GM23338 (cell line): ENCODE measurements at regions not wholly inside any gene's neighbourhood (a gene's known extent, or its start where the extent isn't known, plus 50 kb on each side); places are given as distances from the start of the nearest gene placed in this dataset.

Experiments
- ATAC-seq: fragments of 200-7000 bp; cut with Tn5 transposase; 3 replicates; pipeline ENCODE4 v1.9.1; 2020
- DNase-seq: peaks from one replicate; pipeline ENCODE4 v3.0.0-alpha.2; 2015; ENCODE audit warnings: low spot score
- H2AFZ ChIP-seq: fragments of 200-600 bp; sonication (generic); 2 replicates; pipeline ENCODE4 v1.8.0; 2016; ENCODE audit warnings: antibody characterized with exemption, mild to moderate bottlenecking, moderate library complexity
- H3F3A ChIP-seq: fragments of 200-600 bp; sonication (generic); replicated peaks from 2 replicates; pipeline ENCODE4 v1.8.0; 2017; ENCODE audit warnings: antibody characterized with exemption, mixed run types, low read depth
- H3K27ac ChIP-seq: fragments of 200-600 bp; sonication (generic); 2 replicates; pipeline ENCODE4 v1.6.1; 2016; ENCODE audit warnings: low read depth
- H3K27me3 ChIP-seq: fragments of 200-600 bp; sonication (generic); 2 replicates; pipeline ENCODE4 v1.8.0; 2016; ENCODE audit warnings: mild to moderate bottlenecking, mixed run types, moderate library complexity; ENCODE audit not compliant: insufficient read depth
- H3K36me3 ChIP-seq: fragments of 200-600 bp; sonication (generic); 2 replicates; pipeline ENCODE4 v1.8.0; 2016; ENCODE audit warnings: mild to moderate bottlenecking; ENCODE audit not compliant: insufficient read depth
- H3K4me1 ChIP-seq: fragments of 200-600 bp; sonication (generic); 2 replicates; pipeline ENCODE4 v1.8.0; 2016; ENCODE audit warnings: mild to moderate bottlenecking, moderate library complexity; ENCODE audit not compliant: insufficient read depth
- H3K4me2 ChIP-seq: fragments of 200-600 bp; sonication (generic); 2 replicates; pipeline ENCODE4 v1.7.1; 2017; ENCODE audit warnings: mixed run types
- H3K4me3 ChIP-seq: fragments of 200-600 bp; sonication (generic); 2 replicates; pipeline ENCODE4 v1.6.1; 2016; ENCODE audit warnings: mixed run types
- H3K79me2 ChIP-seq: fragments of 200-600 bp; sonication (generic); replicated peaks from 2 replicates; pipeline ENCODE4 v1.8.0; 2017; ENCODE audit warnings: mild to moderate bottlenecking; ENCODE audit not compliant: insufficient read depth
- H3K9me2 ChIP-seq: fragments of 200-600 bp; sonication (generic); 2 replicates; pipeline ENCODE4 v1.8.0; 2017; ENCODE audit not compliant: insufficient read depth
- H4K20me1 ChIP-seq: fragments of 200-600 bp; sonication (generic); replicated peaks from 2 replicates; pipeline ENCODE4 v1.8.0; 2017; ENCODE audit warnings: mild to moderate bottlenecking; ENCODE audit not compliant: insufficient read depth
- H3K27ac Mint-ChIP-seq: 2 replicates; pipeline ENCODE4 v1.8.0; 2020; ENCODE audit warnings: inconsistent platforms, mild to moderate bottlenecking, moderate library complexity, mixed read lengths
- H3K27me3 Mint-ChIP-seq: 3 replicates; pipeline ENCODE4 v1.8.0; 2022; ENCODE audit warnings: low read depth, mild to moderate bottlenecking, moderate library complexity, mixed read lengths, inconsistent platforms; ENCODE audit not compliant: insufficient read depth, poor library complexity
- H3K36me3 Mint-ChIP-seq: 3 replicates; pipeline ENCODE4 v1.8.0; 2021; ENCODE audit warnings: low read depth, mild to moderate bottlenecking, inconsistent platforms, moderate library complexity, mixed read lengths
- H3K4me1 Mint-ChIP-seq: 3 replicates; pipeline ENCODE4 v1.8.0; 2020; ENCODE audit warnings: mild to moderate bottlenecking, inconsistent platforms, mixed read lengths
- H3K4me3 Mint-ChIP-seq: 3 replicates; pipeline ENCODE4 v1.8.0; 2021; ENCODE audit warnings: moderate library complexity, mild to moderate bottlenecking, inconsistent platforms, mixed read lengths
- H3K9me3 Mint-ChIP-seq: 3 replicates; pipeline ENCODE4 v1.8.0; 2020; ENCODE audit warnings: moderate library complexity, mild to moderate bottlenecking, inconsistent platforms, mixed read lengths
- CREB1 ChIP-seq: fragments of 250-450 bp; sonication (Bioruptor Pico); IDR thresholded peaks from 2 replicates; pipeline ENCODE4 v1.5.0; 2020; ENCODE audit warnings: low read depth, mild to moderate bottlenecking, moderate library complexity
- EZH2 ChIP-seq: fragments of 200-600 bp; sonication (generic); IDR thresholded peaks from one replicate; pipeline ENCODE4 v1.8.0; 2017; ENCODE audit warnings: antibody characterized with exemption, mild to moderate bottlenecking, low read depth; ENCODE audit not compliant: unreplicated experiment
- EZH2phosphoT487 ChIP-seq: fragments of 200-600 bp; sonication (generic); IDR thresholded peaks from one replicate; pipeline ENCODE4 v1.8.1; 2018; ENCODE audit warnings: antibody characterized with exemption; ENCODE audit not compliant: unreplicated experiment
- POLR2AphosphoS5 ChIP-seq: IDR thresholded peaks from 2 replicates; pipeline ENCODE4 v1.6.1; 2016; ENCODE audit warnings: antibody characterized with exemption, low read depth
- ZNF114 ChIP-seq: fragments of 250-450 bp; sonication (Bioruptor Pico); IDR thresholded peaks from 2 replicates; pipeline ENCODE4 v1.5.0; 2020; ENCODE audit warnings: mild to moderate bottlenecking, moderate library complexity
- ZNF331 ChIP-seq: fragments of 250-450 bp; sonication (Bioruptor Pico); IDR thresholded peaks from 2 replicates; pipeline ENCODE4 v1.5.0; 2020; ENCODE audit warnings: low read depth, mild to moderate bottlenecking, moderate library complexity
- ZNF462 ChIP-seq: fragments of 250-450 bp; sonication (Bioruptor Pico); IDR thresholded peaks from 2 replicates; pipeline ENCODE4 v1.5.0; 2020; ENCODE audit warnings: mild to moderate bottlenecking, moderate library complexity

GRCh38 chr7:101681170-101682007 is 52.3 kb upstream of the MYL10 start (continued):
- no peak for TF ChIP-seq ZNF462

- Histone ChIP-seq H3K4me1 (no peaks in the 10 kb centered on the region), H3K79me2 (no peaks in the 10 kb centered on the region), H3K9me2 (no peaks in the 10 kb centered on the region), H3K36me3 (no peaks in the 10 kb centered on the region), H2AFZ (no peak overlapping the region), H3K4me3 (no peak overlapping the region), H4K20me1 (no peaks in the 10 kb centered on the region), H3K27me3 (no peaks in the 10 kb centered on the region), H3K4me2 (no peak overlapping the region), H3K27ac (no peak overlapping the region), H3F3A (no peaks in the 10 kb centered on the region)
- no peak for ATAC-seq
- no peaks in the 10 kb centered on the region for H3K36me3 Mint-ChIP-seq
- H3K4me1 Mint-ChIP-seq = peaks cover 2% of the 10 kb centered on the region; the same call in 2 of the 3 replicates
- H3K27me3 Mint-ChIP-seq = peaks cover 5% of the 10 kb centered on the region
- no peak overlapping the region for H3K27ac Mint-ChIP-seq
- no peaks in the 10 kb centered on the region; the same call in 2 of the 3 replicates for H3K9me3 Mint-ChIP-seq
- H3K4me3 Mint-ChIP-seq = no peak overlapping the region
- DNase-seq = no peak
- TF ChIP-seq ZNF462 = no peak
- no peak for TF ChIP-seq EZH2phosphoT487
- no peak for TF ChIP-seq CREB1 (CRISPR knock-in tag)
- TF ChIP-seq EZH2 = no peak
- TF ChIP-seq ZNF331 = no peak
- no peak for TF ChIP-seq POLR2AphosphoS5
- no peak for TF ChIP-seq ZNF114 (CRISPR knock-in tag)
Observed at GRCh38 chr7:101684983-101685330, 55.9 kb upstream of the MYL10 start.
